ENCODE measurements at regions not wholly inside any gene's neighbourhood (a gene's known extent, or its start where the extent isn't known, plus 50 kb on each side); places are given as distances from the start of the nearest gene placed in this dataset.

DNA sequence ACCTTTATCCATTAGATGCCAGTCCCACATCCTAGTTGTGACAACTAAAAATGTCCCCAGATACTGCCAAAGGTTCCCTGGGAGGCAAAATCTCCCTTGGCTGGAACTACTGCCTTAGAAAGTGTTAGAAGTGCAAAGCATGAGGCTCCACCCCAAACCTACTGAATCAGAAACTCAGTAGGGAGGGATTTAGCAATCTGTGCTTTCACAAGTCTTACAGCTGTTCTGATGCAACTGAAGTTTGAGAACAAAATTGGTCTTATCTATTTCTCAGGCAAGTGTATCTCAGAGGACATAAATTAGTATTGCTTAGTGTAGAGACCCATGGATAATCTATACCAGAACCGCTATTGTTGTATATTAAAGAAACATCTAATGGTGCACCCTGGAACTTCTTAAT lies 70.2 kb downstream of the CLDN1 start:
- DNase-seq, result no peak

GRCh38 chr3:190249414-190249813 lies 72.8 kb downstream of the CLDN1 start:
- no peak for DNase-seq

GRCh38 chr3:190242147-190242546 lies 80.1 kb downstream of the CLDN1 start:
- DNase-seq, result no peak

GRCh38 chr3:190239325-190239724 lies 82.9 kb downstream of the CLDN1 start:
- no peak for DNase-seq

GRCh38 chr3:190238871-190239270 lies 83.4 kb downstream of the CLDN1 start:
- no peak for DNase-seq

DNA sequence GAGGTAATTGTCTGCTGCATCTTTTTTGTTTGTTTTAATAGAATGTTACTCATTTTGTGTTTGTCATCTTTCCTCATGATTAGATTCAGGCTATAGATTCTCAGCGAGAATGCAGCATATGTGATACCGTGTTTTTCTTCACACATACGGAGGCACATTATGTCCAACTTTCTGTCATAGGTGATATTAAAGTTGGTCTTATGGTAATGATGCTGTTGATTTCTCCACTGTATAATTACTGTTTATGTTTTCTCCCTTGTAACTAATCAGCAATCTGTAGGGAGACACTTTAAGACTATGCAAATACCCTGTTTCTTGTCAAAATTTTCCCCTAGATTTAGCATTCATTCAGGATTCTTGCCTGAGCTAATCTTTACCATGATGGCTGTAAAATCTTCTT lies 87.6 kb downstream of the CLDN1 start:
- no peak for DNase-seq

- DNase-seq, result no peak
These were observed 92.4 kb downstream of the CLDN1 start for GRCh38 chr3:190229632-190230424.

DNA sequence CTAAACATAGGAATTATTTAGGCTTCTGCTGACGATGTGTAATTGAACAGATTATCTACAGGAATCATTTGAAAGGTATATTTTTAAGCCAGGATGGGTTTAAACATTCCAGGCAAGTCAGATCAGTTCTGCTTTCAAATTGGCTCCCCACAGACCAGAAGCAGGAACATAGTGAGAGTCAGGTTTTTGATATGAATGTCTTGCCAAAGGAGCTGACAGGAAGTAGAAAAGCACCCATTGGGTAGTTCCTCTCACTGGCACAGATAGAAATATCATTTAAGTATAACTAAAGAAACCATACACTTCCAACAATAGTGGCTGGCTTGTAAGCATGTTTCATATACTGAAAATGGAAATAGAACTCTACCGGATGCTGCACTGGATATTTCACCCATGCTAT lies 95.2 kb downstream of the CLDN1 start:
- DNase-seq, result no peak

- peak in 1 of 2 experiments; percentile 50 for DNase-seq
These were observed 97.2 kb downstream of the CLDN1 start for GRCh38 chr3:190224863-190225692.

DNA sequence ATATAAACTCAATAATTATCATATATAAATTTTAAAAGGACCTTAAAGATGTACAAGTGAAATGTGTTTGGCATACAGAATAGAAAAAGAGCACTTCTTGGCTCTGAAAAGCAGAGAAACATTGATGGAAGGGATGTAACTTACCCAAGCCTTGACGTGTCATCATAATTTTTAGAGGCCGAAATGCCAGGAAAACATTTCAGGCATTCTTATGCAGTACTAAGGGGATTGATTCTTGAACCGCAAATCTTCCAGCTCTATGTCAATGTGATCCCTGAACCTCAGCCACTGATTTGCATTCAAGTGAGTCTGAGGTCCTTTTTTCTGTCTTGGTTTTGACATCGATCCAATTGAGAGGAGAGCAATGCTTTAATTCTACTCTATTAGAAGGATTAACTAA lies 97.8 kb downstream of the CLDN1 start:
- DNase-seq, result no peak

- no peak for DNase-seq
These were observed 99.3 kb downstream of the CLDN1 start for GRCh38 chr3:190222916-190223315.

- no peak for DNase-seq
These were observed 99.9 kb downstream of the CLDN1 start for GRCh38 chr3:190222360-190222759.

GRCh38 chr3:190220362-190220761 lies 99.7 kb upstream of the P3H2 start:
- no peak for DNase-seq

DNA sequence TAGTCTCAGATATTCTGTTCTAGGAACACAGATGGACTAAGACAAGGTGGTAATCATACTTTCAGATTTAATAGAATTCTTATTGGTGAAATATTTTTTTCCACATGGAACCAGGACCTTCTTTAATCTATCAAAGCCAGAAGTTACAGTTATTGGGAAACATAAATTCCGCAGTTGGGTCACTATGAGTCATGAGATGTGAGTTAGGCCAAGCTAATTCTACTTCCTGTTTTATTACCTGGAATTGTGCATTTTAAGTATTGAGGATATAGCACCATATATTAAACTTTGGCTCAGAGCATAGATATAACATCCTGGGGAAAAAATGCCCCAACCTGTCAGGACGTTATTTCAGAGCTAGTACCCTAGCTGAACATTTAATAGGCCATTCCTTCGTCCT lies 96.4 kb upstream of the P3H2 start:
- DNase-seq, result no peak

GRCh38 chr3:190213727-190214126 lies 93.0 kb upstream of the P3H2 start:
- DNase-seq, result no peak

GRCh38 chr3:190210608-190211007 lies 89.9 kb upstream of the P3H2 start:
- DNase-seq, result no peak

DNA sequence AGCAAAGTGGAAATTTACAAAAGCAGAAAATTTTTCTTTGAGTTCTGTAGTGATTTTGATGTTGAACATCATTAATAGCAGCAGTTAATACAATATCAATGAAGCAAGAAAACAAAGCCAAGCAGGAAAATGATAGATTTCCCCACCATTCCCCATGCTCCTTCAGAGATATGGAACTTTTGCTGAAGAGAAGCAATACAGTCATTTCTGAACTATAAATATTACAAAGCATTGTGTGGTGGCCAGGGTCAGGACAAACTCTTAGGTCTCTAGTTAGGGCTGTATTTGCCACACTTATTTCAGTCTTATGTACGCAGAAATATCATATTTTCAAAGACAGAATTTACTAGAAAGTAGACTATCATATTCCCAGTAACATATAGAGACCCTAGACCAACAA lies 88.8 kb upstream of the P3H2 start:
- DNase-seq, result no peak

DNA sequence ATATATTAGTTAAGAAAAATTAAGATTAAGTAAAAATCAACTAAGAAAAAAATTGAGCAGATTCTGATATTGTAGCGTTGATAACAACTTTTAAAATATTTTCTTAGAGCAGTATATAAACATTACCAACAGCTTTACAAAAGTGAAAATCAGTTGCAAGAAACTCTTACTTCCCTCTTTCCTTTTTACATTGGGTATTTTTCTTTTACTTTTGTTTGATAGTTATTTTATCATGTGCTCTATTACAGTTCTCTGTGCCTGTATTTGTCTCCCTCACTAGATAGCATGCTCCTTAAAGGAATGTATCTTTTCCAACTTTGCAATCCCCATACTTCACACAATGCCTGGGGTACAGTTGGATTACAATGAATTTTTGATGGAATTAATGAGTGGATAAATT lies 87.5 kb upstream of the P3H2 start:
- no peak for DNase-seq

- DNase-seq, result no peak
These were observed 85.0 kb upstream of the P3H2 start for GRCh38 chr3:190205739-190206138.

DNA sequence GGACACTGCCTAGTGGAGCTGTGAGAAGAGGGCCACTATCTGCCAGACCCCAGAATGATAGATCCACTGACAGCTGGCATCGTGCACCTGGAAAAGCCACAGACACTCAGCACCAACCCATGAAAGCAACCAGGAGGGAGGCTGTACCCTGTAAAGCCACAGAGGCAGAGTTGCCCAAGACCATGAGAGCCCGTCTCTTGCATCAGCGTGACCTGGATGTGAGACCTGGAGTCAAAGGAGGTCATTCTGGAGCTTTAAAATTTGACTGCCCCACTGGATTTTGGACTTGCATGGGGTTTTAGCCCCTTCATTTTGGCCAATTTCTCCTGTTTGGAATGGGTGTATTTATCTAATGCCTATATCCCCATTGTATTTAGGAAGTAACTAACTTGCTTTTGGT lies 83.5 kb upstream of the P3H2 start:
- no peak for DNase-seq

DNA sequence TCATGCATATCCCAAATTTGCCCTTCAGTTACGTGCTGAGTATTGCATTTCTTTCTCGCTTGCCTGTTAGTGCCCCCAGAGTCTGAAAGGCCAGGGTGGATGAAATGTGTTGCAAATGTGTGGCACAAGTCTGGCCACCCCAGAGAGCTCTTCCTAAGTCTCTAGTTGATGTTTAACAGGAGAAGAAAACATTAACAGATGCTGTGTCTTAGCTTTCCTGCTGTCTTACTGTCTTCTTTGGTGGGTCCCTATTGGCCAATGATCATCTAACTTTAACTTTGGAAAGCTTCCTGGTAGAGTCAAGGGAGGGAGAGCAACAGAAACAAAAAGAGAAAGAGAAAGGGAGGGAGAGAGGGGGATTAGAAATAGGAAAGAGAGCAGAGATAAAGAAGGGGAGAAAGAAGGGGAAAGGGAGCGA lies 76.7 kb upstream of the P3H2 start:
- DNase-seq, result peak in 1 of 2 experiments; percentile 17

DNA sequence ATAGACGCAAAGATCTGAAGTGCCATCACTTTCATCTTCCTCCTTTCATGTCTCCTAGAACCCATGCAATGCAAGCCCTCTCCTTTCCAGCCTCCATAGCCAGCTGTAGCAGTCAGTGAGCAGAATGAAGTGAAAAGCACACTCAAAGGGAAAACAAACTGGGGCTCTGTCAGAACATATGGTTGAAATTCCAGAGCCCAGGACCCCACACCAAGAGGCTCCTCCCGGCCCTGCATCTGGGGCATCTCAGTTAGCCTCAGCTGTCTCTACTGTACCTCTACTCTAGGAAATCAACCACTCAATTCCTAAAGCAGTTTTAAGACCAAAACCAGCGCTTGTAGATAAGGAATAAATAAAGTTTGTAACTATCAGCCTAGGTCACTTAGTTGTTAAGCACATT lies 73.8 kb upstream of the P3H2 start:
- peak in 1 of 2 experiments; percentile 27 for DNase-seq

GRCh38 chr3:190193210-190193609 lies 72.5 kb upstream of the P3H2 start:
- no peak for DNase-seq

DNA sequence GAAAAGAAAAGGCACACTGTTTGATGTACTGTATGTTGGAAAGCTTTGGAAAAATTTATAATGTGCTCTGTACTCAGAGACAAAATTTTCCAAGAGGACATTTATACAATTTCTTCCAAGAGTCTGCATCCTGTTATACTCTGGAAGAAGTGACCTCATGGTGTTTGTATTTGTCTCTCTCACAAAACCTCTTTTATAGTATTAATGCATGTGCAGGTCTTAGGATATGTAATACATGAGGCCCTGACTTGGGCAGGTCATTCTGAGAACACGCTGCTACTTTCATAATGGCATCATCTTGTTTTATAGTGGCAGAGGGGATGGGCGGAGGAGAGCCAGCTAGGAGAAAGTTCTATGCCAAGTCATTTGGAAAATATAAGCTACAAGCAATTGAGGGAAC lies 72.0 kb upstream of the P3H2 start:
- DNase-seq, result no peak
